Mucosa of descending colon (tissue), 3 donors: ENCODE measurements at regions not wholly inside any gene's neighbourhood (a gene's known extent, or its start where the extent isn't known, plus 50 kb on each side); places are given as distances from the start of the nearest gene placed in this dataset.

Source experiments
- ATAC-seq: fragments of 200-7000 bp; cut with Tn5 transposase; one replicate; pipeline ENCODE4 v1.9.1; 2020; ENCODE audit warnings: mild to moderate bottlenecking, moderate library complexity
- DNase-seq, 3 donors: peaks; one replicate each; pipeline ENCODE4 v3.0.0-alpha.2; 2020
- H3K36me3 ChIP-seq: fragments of 200-600 bp; one replicate; pipeline ENCODE4 v1.8.0; 2021; ENCODE audit warnings: low read depth, mild to moderate bottlenecking
- H3K4me1 ChIP-seq: fragments of 200-600 bp; one replicate; pipeline ENCODE4 v1.8.0; 2021; ENCODE audit warnings: low read depth, mild to moderate bottlenecking
- H3K4me3 ChIP-seq: fragments of 200-600 bp; one replicate; pipeline ENCODE4 v1.8.0; 2021; ENCODE audit warnings: mild to moderate bottlenecking
- H3K9me3 ChIP-seq: fragments of 200-600 bp; one replicate; pipeline ENCODE4 v1.8.0; 2021; ENCODE audit warnings: mild to moderate bottlenecking
- CTCF ChIP-seq: fragments of 200-600 bp; IDR thresholded peaks from one replicate; pipeline ENCODE4 v1.8.0; 2022; ENCODE audit warnings: antibody characterized with exemption, mild to moderate bottlenecking
- intact Hi-C, 2 donors: fragments of 100-400 bp; cut with DNase I in 1 of 2; cut with micrococcal nuclease in 1 of 2; formaldehyde crosslinking; loops; one replicate each; pipeline versions ENCODE4 v1.11.0 to v1.11.1; 2022; cut with DNase I, micrococcal nuclease
- donor health status: DM: no; HTN: no; CAD: no; lungs with moderate emphysema.
- donor health status: DM: no; HTN: no; CAD: no.
- donor health status: DM: no; HTN: yes; CAD: no.

- ATAC-seq: no peak
- intact Hi-C loops: no loop called here
These were observed 212.8 kb upstream of the CHD1 start for GRCh38 chr5:99141534-99142128.

GRCh38 chr5:99138911-99139310 is 210.1 kb upstream of the CHD1 start:
- H3K4me3 ChIP-seq: no peak overlapping the region
- no peaks in the 10 kb centered on the region for H3K4me1 ChIP-seq
- H3K36me3 ChIP-seq: no peaks in the 10 kb centered on the region
- ATAC-seq (no peak), DNase-seq (no peak)
- TF ChIP-seq CTCF: no peak
- peaks cover 12% of the 10 kb centered on the region for H3K9me3 ChIP-seq
- intact Hi-C loops: no loop called here

More at GRCh38 chr5:99141534-99142128, 212.8 kb upstream of the CHD1 start:
- no peak overlapping the region for H3K4me3 ChIP-seq
- DNase-seq: no peak
- no peak for TF ChIP-seq CTCF
- H3K36me3 ChIP-seq: no peaks in the 10 kb centered on the region
- no peaks in the 10 kb centered on the region for H3K4me1 ChIP-seq
- H3K9me3 ChIP-seq: peaks cover 14% of the 10 kb centered on the region

- Histone ChIP-seq H3K4me3 (no peak overlapping the region), H3K36me3 (no peaks in the 10 kb centered on the region), H3K9me3 (no peaks in the 10 kb centered on the region), H3K4me1 (no peaks in the 10 kb centered on the region)
- no peak for TF ChIP-seq CTCF
- intact Hi-C loops: no loop called here
- DNase-seq (no peak), ATAC-seq (no peak)
These were observed 205.1 kb upstream of the CHD1 start for GRCh38 chr5:99133921-99134320.

GRCh38 chr5:99129768-99130501 is 201.1 kb upstream of the CHD1 start:
- ATAC-seq: no peak
- Histone ChIP-seq H3K4me1 (no peaks in the 10 kb centered on the region), H3K9me3 (no peaks in the 10 kb centered on the region), H3K4me3 (no peak overlapping the region), H3K36me3 (no peaks in the 10 kb centered on the region)
- no peak for DNase-seq
- TF ChIP-seq CTCF: no peak
- intact Hi-C loops: no loop called here

- H3K4me1 ChIP-seq: no peaks in the 10 kb centered on the region
- DNase-seq: no peak
- ATAC-seq: no peak
- no peaks in the 10 kb centered on the region for H3K9me3 ChIP-seq
- H3K4me3 ChIP-seq: no peak overlapping the region
- no peak for TF ChIP-seq CTCF
- H3K36me3 ChIP-seq: no peaks in the 10 kb centered on the region
- intact Hi-C loops: no loop called here
These were observed 194.2 kb upstream of the CHD1 start for GRCh38 chr5:99122976-99123375.
